Trophoblast cell (in vitro differentiated cells and primary cell): ENCODE measurements at regions not wholly inside any gene's neighbourhood (a gene's known extent, or its start where the extent isn't known, plus 50 kb on each side); places are given as distances from the start of the nearest gene placed in this dataset.
"Not testable (repeated sequence)": the region's sequence is repeated elsewhere in the genome, so short reads cannot be mapped to it uniquely, and the experiment has no call there.

Experiments used
- DNase-seq, 2 donors: peaks; one replicate each; pipeline ENCODE4 v3.0.0-alpha.2; 2016
- H2AFZ ChIP-seq: 2 replicates; pipeline ENCODE4 v1.6.1; 2013; ENCODE audit warnings: low read length, moderate library complexity, mild to moderate bottlenecking; ENCODE audit not compliant: insufficient read depth, poor library complexity
- H2AK5ac ChIP-seq: 2 replicates; pipeline ENCODE4 v1.6.1; 2013; ENCODE audit warnings: mild to moderate bottlenecking, low read length
- H2BK120ac ChIP-seq: 2 replicates; pipeline ENCODE4 v1.6.1; 2013; ENCODE audit warnings: low read length, mild to moderate bottlenecking, moderate library complexity; ENCODE audit not compliant: insufficient read depth, poor library complexity
- H2BK12ac ChIP-seq: 2 replicates; pipeline ENCODE4 v1.6.1; 2013; ENCODE audit warnings: mild to moderate bottlenecking, low read length, moderate library complexity
- H2BK5ac ChIP-seq: 2 replicates; pipeline ENCODE4 v1.6.1; 2013; ENCODE audit warnings: low read length, low read depth, moderate library complexity, mild to moderate bottlenecking; ENCODE audit not compliant: poor library complexity
- H3K14ac ChIP-seq: 2 replicates; pipeline ENCODE4 v1.6.1; 2013; ENCODE audit warnings: mild to moderate bottlenecking, low read length
- H3K18ac ChIP-seq: 2 replicates; pipeline ENCODE4 v1.6.1; 2013; ENCODE audit warnings: mild to moderate bottlenecking, low read length
- H3K23ac ChIP-seq: 2 replicates; pipeline ENCODE4 v1.6.1; 2013; ENCODE audit warnings: low read length
- H3K27ac ChIP-seq: 2 replicates; pipeline ENCODE4 v1.5.1; 2013; ENCODE audit warnings: low read depth, mild to moderate bottlenecking, inconsistent platforms, low read length, moderate library complexity
- H3K27me3 ChIP-seq: 2 replicates; pipeline ENCODE4 v1.6.1; 2013; ENCODE audit warnings: inconsistent platforms, mild to moderate bottlenecking, low read length, moderate library complexity; ENCODE audit not compliant: insufficient read depth
- H3K36me3 ChIP-seq, 2 experiments: 1 replicate in 1 of 2; 2 replicates in 1 of 2; pipeline ENCODE4 v1.6.1; 2013; ENCODE audit warnings: low read length in 2 of 2, mild to moderate bottlenecking in 2 of 2, moderate library complexity in 1 of 2; ENCODE audit not compliant: insufficient read depth in 2 of 2, control insufficient read depth in 1 of 2
- H3K4ac ChIP-seq: 2 replicates; pipeline ENCODE4 v1.6.1; 2013; ENCODE audit warnings: low read depth, mild to moderate bottlenecking, low read length, moderate library complexity
- H3K4me1 ChIP-seq, 2 experiments: 1 replicate in 1 of 2; 2 replicates in 1 of 2; pipeline ENCODE4 v1.6.1; 2013; ENCODE audit warnings: low read length in 2 of 2, mild to moderate bottlenecking in 2 of 2, moderate library complexity in 1 of 2; ENCODE audit not compliant: insufficient read depth in 2 of 2, control insufficient read depth in 1 of 2
- H3K4me2 ChIP-seq: 2 replicates; pipeline ENCODE4 v1.6.1; 2013; ENCODE audit warnings: inconsistent platforms, mild to moderate bottlenecking, low read length, moderate library complexity
- H3K4me3 ChIP-seq: 2 replicates; pipeline ENCODE4 v1.5.1; 2013; ENCODE audit warnings: mild to moderate bottlenecking, low read depth, low read length, inconsistent platforms
- H3K79me1 ChIP-seq: one replicate; pipeline ENCODE4 v1.6.1; 2013; ENCODE audit warnings: low read length
- H3K79me2 ChIP-seq: 2 replicates; pipeline ENCODE4 v1.6.1; 2013; ENCODE audit warnings: low read length, mild to moderate bottlenecking; ENCODE audit not compliant: control insufficient read depth, insufficient read depth, poor library complexity
- H3K9ac ChIP-seq: 2 replicates; pipeline ENCODE4 v1.6.1; 2013; ENCODE audit warnings: mild to moderate bottlenecking, low read length
- H3K9me3 ChIP-seq: 2 replicates; pipeline ENCODE4 v1.6.1; 2013; ENCODE audit warnings: low read depth, mild to moderate bottlenecking, control low read depth, inconsistent platforms, low read length; ENCODE audit not compliant: insufficient read depth
- H4K12ac ChIP-seq: 2 replicates; pipeline ENCODE4 v1.6.1; 2013; ENCODE audit warnings: low read depth, mild to moderate bottlenecking, low read length, moderate library complexity
- H4K8ac ChIP-seq: 2 replicates; pipeline ENCODE4 v1.6.1; 2013; ENCODE audit warnings: low read depth, mild to moderate bottlenecking, low read length, moderate library complexity
- H4K91ac ChIP-seq: one replicate; pipeline ENCODE4 v1.6.1; 2013; ENCODE audit warnings: low read depth, mild to moderate bottlenecking, low read length, moderate library complexity
- WGBS: extraction: QIAGEN DNeasy Blood & Tissue Kit; methylation state at CpG from one replicate; pipeline ENCODE4 v1.1.7; 2013; ENCODE audit warnings: missing lambda C conversion rate; ENCODE audit not compliant: insufficient read length, insufficient coverage; ENCODE audit errors: extremely low coverage; 5-methylcytosine and 5-hydroxymethylcytosine counted together

DNA sequence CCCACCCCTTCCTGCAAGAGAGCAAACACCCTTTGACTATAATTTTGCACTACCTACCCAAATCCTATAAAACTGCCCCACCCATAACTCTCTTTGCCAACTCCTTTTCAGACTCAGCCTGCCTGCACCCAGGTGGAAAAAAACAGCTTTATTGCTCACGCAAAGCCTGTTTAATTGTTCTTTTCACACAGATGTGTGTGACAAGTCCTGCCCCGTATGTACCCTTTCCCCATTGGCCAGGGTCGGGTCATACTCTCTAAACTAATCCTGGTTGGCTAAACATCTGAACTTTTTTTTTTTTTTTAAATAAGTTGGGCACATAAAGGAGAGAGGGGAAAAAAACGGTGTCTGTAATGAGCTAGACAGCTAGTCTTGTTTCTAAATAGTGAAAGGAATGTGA, 1500.6 kb downstream of the CDY2B start:
- H2BK5ac ChIP-seq, H3K27me3 ChIP-seq, H3K4me2 ChIP-seq, H4K12ac ChIP-seq, H3K4me1 ChIP-seq, H3K14ac ChIP-seq, H3K9ac ChIP-seq, H2AK5ac ChIP-seq, H4K91ac ChIP-seq, H4K8ac ChIP-seq, H3K27ac ChIP-seq, H2BK12ac ChIP-seq, H3K4ac ChIP-seq, H3K79me1 ChIP-seq, H3K4me3 ChIP-seq, DNase-seq, H3K79me2 ChIP-seq, H3K36me3 ChIP-seq, H3K9me3 ChIP-seq, H3K23ac ChIP-seq, H2AFZ ChIP-seq, H2BK120ac ChIP-seq, H3K18ac ChIP-seq: not testable (repeated sequence)
- no CpG with 5 or more reads among the region's 4 CpGs for WGBS

GRCh38 chrY:16341592-16341991, 1538.4 kb downstream of the CDY2B start:
- not testable (repeated sequence) for H3K27me3 ChIP-seq, H2BK120ac ChIP-seq, H2AK5ac ChIP-seq, H3K4me2 ChIP-seq, DNase-seq, H2BK5ac ChIP-seq, H3K79me1 ChIP-seq, H3K18ac ChIP-seq, H4K8ac ChIP-seq, H3K36me3 ChIP-seq, H4K91ac ChIP-seq, H3K23ac ChIP-seq, H3K79me2 ChIP-seq, H2BK12ac ChIP-seq, H2AFZ ChIP-seq, H3K4me3 ChIP-seq, H3K4me1 ChIP-seq, H4K12ac ChIP-seq, H3K27ac ChIP-seq, H3K4ac ChIP-seq, H3K9me3 ChIP-seq, H3K14ac ChIP-seq, H3K9ac ChIP-seq
- WGBS = no CpG with 5 or more reads among the region's 1 CpG

DNA sequence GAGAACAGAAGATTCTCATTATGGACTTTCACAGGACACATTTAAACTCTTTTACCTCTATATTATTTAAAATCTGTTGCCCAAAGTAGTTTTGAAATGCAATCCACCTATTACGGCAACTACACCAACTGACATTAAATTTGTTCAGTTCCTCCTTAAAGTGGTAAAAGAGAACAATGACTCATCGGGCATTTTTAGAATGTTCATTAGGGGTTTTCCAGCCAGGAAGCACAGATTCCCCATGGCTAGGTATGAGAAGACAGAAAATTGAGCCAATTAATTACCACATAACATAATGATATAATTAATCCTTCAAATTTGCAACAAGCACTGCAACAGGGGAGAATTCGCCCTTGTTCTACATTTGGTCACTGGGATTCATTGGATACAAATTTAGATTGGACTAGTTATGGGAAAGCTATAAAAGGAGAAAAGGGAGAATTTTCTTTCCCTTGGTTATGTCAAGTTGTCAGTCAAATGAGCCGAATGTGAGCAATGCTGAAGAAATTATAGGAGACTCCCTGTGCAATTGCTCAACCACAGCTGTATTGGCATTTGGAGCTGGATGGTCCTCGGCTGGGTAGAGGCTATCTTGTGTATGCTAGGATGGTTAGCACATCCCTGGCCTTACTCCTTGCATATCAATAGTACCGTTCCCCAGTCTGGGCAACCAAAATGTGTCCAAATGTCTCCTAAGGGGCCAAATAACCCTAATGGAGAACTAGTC, 1549.8 kb downstream of the CDY2B start:
- not testable (repeated sequence) for H2AK5ac ChIP-seq, H3K4ac ChIP-seq

DNA sequence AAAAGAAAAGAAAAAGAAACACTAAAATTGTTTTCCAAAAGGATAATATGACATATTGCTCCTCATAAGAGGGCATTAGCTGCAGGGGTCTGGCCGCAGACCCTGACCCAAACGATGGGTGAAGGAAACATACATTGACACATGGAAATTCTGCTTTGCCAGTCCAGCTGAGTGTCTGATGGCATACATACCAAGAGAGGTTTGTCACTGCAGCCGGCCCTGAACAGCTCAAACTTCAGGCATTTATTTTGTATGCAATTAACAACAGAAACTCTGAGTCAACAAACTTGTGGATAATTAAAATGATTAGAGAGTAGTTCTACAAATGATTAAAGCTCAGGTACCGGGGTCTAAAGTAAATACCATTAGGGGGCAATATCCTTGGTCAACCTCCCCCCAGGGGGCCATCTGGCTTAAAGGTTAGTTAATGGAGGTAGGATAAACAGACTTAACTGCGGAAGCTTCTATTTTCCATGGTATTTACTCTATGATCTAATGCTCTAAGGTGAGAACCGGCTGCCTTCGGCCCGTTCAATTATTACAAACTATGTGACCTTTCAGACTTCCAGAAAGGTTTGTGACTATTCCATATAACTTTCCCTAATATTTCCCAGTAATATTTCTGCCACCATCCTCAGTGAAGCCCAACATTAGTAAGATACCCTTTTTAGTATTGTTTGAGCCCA, 1550.7 kb downstream of the CDY2B start:
- H3K4me1 ChIP-seq, H3K9ac ChIP-seq, H2BK120ac ChIP-seq, H4K91ac ChIP-seq, H3K4me2 ChIP-seq, H3K23ac ChIP-seq, H2BK12ac ChIP-seq, H4K8ac ChIP-seq, H3K79me2 ChIP-seq, H2BK5ac ChIP-seq, H3K14ac ChIP-seq, H3K4me3 ChIP-seq, H4K12ac ChIP-seq, H2AFZ ChIP-seq, DNase-seq, H3K18ac ChIP-seq, H3K27ac ChIP-seq, H3K36me3 ChIP-seq, H3K27me3 ChIP-seq, H3K9me3 ChIP-seq, H3K79me1 ChIP-seq, H2AK5ac ChIP-seq, H3K4ac ChIP-seq: not testable (repeated sequence)
- whole genome bisulfite sequencing = no CpG with 5 or more reads among the region's 8 CpGs

More for the DNA sequence above, 1549.8 kb downstream of the CDY2B start:
- no CpG with 5 or more reads among the region's 6 CpGs for WGBS
- H3K4me1 ChIP-seq, DNase-seq, H3K27ac ChIP-seq, H2BK5ac ChIP-seq, H3K18ac ChIP-seq, H3K14ac ChIP-seq, H3K79me1 ChIP-seq, H3K9ac ChIP-seq, H4K12ac ChIP-seq, H3K79me2 ChIP-seq, H4K8ac ChIP-seq, H4K91ac ChIP-seq, H2BK120ac ChIP-seq, H2BK12ac ChIP-seq, H3K9me3 ChIP-seq, H3K27me3 ChIP-seq, H2AFZ ChIP-seq, H3K4me2 ChIP-seq, H3K23ac ChIP-seq, H3K4me3 ChIP-seq, H3K36me3 ChIP-seq: not testable (repeated sequence)
